SU-DHL-6 (cell line): ENCODE measurements at regions not wholly inside any gene's neighbourhood (a gene's known extent, or its start where the extent isn't known, plus 50 kb on each side); places are given as distances from the start of the nearest gene placed in this dataset.

Experiments
- CTCF ChIP-seq: fragments of 200-600 bp; sonication (generic); IDR thresholded peaks from one replicate; pipeline ENCODE4 v1.5.1; 2017; ENCODE audit warnings: antibody characterized with exemption, mild to moderate bottlenecking, low read length, moderate library complexity; ENCODE audit not compliant: insufficient read depth, poor library complexity, severe bottlenecking
- EZH2phosphoT487 ChIP-seq: fragments of 200-600 bp; sonication (generic), shearing (Covaris generic); conservative IDR thresholded peaks from 2 replicates; pipeline ENCODE4 v1.6.1; 2018; ENCODE audit warnings: mild to moderate bottlenecking, antibody characterized with exemption, low read length, moderate library complexity, mixed read lengths

GRCh38 chr16:48057048-48057447, 98.7 kb downstream of the ABCC12 start:
- TF ChIP-seq CTCF (no peak), EZH2phosphoT487 (no peak)
